ENCODE measurements at regions not wholly inside any gene's neighbourhood (a gene's known extent, or its start where the extent isn't known, plus 50 kb on each side); places are given as distances from the start of the nearest gene placed in this dataset.

DNA sequence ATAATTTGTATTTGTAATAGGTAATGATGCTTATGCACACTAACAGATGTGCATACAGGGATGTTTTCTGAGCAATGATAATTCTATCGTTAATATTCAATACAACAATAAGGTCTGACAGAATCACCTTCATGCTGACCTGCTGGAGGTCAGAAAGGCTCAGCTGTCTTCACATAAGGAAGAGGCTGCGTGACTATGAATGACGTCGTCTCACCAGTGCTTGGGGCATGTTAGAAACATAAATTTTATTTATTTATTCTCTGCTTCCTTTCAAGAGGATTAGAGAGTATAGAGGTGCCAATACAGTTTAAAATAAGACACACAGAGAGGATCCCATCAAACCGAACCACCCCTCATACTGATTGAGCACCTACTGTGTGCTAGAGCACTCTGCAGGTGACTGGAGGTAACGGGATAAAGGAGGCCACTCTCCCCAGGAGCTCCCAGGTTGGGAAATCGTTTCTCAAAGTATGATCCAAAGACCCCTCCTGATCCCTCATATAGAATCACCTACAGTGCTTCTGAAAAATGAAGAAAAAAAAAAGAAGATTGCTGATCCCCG, 265.6 kb upstream of the NPVF start:
- Histone ChIP-seq H3K36me3 (no peaks in the 10 kb centered on the region), H3K4me1 (no peaks in the 10 kb centered on the region), H3K9me3 (no peaks in the 10 kb centered on the region), H3K27ac (no peak overlapping the region), H3K4me3 (no peak overlapping the region), H3K27me3 (no peaks in the 10 kb centered on the region)
- WGBS, 2 donors: 76 to 81% methylated on average over 8 of the region's 8 CpGs
- ATAC-seq (no peak), DNase-seq (no peak), FAIRE-seq (no peak)
- intact Hi-C loops (cut with DNase I): no loop called here
- TF ChIP-seq, protein P1, sequence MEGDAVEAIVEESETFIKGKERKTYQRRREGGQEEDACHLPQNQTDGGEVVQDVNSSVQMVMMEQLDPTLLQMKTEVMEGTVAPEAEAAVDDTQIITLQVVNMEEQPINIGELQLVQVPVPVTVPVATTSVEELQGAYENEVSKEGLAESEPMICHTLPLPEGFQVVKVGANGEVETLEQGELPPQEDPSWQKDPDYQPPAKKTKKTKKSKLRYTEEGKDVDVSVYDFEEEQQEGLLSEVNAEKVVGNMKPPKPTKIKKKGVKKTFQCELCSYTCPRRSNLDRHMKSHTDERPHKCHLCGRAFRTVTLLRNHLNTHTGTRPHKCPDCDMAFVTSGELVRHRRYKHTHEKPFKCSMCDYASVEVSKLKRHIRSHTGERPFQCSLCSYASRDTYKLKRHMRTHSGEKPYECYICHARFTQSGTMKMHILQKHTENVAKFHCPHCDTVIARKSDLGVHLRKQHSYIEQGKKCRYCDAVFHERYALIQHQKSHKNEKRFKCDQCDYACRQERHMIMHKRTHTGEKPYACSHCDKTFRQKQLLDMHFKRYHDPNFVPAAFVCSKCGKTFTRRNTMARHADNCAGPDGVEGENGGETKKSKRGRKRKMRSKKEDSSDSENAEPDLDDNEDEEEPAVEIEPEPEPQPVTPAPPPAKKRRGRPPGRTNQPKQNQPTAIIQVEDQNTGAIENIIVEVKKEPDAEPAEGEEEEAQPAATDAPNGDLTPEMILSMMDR (IDR thresholded peaks at IDR 0.05): no peak

DNA sequence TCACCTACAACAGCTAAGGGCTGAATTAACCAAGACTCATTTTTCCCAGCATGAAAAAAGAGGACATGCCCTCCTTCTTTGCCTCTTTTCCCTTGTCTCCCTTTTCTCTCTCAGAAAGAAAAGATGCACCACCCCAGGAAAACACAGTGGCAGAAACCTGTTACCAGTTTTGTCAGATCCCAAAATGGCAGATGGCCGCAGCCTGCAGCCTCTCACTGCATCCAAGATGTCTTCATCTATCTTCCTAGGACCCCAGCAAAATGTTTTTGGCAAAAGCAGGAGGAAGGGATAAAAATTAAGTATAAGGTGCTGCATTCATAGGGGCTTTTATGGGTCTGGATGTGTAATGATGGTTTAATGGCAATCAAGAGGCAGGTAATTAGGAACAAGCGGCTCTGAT, 266.6 kb upstream of the NPVF start:
- intact Hi-C loops (cut with DNase I): no loop called here
- DNase-seq (no peak), FAIRE-seq (no peak), ATAC-seq (no peak)
- Histone ChIP-seq H3K36me3 (no peaks in the 10 kb centered on the region), H3K4me1 (no peaks in the 10 kb centered on the region), H3K27ac (no peak overlapping the region), H3K4me3 (no peak overlapping the region), H3K27me3 (no peaks in the 10 kb centered on the region), H3K9me3 (no peaks in the 10 kb centered on the region)
- TF ChIP-seq, protein P1 (IDR thresholded peaks at IDR 0.05): no peak
- 90 to 93% methylated on average over 2 of the region's 2 CpGs for WGBS, 2 donors

DNA sequence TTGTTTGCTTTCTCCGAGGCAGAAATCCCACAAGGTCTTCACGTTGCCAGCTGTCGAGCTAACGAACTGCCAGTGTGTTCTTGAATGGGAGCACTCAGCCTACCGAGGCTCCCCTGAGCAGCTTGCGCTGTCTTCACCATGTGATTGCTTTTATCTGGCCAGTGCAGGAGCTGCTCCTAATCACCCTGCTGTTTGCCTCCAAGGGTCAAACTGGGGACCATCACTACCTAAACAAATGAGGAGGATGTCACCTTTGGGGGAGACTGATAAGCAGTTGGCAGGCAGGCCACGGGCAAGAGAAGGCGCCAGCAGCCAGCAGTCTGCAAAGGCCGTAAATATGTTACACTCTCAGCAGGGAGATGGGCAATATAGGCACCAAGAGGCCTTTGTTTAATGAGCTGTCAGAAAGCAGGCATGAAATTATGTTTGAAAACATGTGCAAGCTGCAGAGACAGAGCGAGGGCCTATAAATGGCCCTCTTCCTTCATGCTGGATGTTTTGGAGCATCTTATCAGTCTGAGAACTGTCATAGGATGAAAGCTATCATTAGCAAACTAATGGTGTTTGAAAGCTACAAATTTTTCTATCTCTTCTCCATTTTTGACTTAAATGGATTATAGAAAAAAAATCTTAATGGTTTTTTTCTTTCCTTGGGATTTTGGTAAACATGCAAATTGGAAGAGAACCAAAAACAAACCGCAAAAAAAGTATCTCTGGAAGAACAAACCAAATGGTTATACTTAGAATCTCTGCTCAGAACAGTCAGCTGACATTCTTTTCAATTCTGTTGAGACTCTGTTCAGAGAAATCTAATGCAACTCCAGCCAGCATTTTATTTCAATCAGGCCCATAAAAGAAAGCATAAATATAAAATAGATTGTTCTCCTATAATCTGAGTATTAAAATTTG, 267.3 kb upstream of the NPVF start:
- H3K27me3 ChIP-seq: no peaks in the 10 kb centered on the region
- 72 to 78% methylated on average over 11 of the region's 11 CpGs for WGBS, 2 donors
- H3K9me3 ChIP-seq: no peaks in the 10 kb centered on the region
- intact Hi-C loops (cut with DNase I): no loop called here
- H3K36me3 ChIP-seq: no peaks in the 10 kb centered on the region
- ATAC-seq (peak in 2 of 4 donors; percentile 54 to 65), DNase-seq (no peak), FAIRE-seq (no peak)
- H3K4me3 ChIP-seq: no peak overlapping the region
- no peak overlapping the region for H3K27ac ChIP-seq
- H3K4me1 ChIP-seq: no peaks in the 10 kb centered on the region
- TF ChIP-seq, protein P1 (IDR thresholded peaks at IDR 0.05): no peak

DNA sequence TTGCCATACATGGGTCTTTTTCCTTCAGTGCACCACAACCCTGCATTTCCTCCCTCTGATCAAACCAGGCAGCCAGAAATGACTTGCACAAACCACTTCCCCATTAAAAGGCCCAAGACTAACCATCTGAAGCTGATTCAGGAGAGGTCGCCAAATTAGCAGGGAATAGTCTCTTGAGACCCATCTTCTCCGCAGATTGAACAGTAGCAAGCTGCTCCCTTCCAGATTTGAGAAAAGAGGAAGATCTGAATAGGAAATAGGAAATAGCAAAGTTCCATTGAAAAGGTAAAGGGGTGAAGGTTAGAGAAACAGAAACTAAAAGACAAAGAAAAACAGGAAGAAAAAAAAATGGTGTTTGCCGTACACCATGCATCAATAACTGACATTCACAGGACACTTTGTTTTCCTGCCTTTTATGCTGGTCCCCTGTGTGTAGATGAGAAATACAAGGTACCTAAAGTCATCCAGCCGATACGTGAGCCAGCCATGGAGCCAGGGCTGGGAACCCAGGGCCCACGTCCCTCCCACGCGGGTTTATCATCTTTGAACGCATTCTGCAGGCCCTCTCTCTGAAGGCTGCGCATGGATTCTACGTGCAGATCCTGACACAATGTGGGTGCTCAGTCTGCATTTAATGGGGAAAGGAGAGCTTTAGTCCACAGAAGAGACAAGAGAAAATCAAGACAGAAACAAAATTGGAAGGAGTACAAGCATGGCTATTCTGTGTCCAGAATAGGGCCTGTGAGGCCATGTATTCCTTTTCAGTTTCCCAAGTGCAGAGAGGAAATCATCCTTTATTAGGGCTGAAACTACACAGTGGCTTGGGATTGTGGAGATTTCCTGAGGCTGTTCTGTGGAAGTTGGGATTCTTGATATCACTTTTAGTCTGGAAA, 268.4 kb upstream of the NPVF start:
- no peaks in the 10 kb centered on the region for H3K27me3 ChIP-seq
- H3K36me3 ChIP-seq: no peaks in the 10 kb centered on the region
- FAIRE-seq: no peak
- H3K4me3 ChIP-seq: no peak overlapping the region
- no peaks in the 10 kb centered on the region for H3K9me3 ChIP-seq
- intact Hi-C loops (cut with DNase I): no loop called here
- 86 to 90% methylated on average over 11 of the region's 11 CpGs for WGBS, 2 donors
- no peak for DNase-seq
- TF ChIP-seq, protein P1 (IDR thresholded peaks at IDR 0.05): no peak
- peak in 1 of 4 donors; percentile 46 for ATAC-seq
- no peaks in the 10 kb centered on the region for H3K4me1 ChIP-seq
- H3K27ac ChIP-seq: no peak overlapping the region
